ENCODE measurements at regions not wholly inside any gene's neighbourhood (a gene's known extent, or its start where the extent isn't known, plus 50 kb on each side); places are given as distances from the start of the nearest gene placed in this dataset.

GRCh38 chr2:181243319-181243718 is 213.9 kb upstream of the ITGA4 start:
- Histone ChIP-seq H3K4me3 (no peak overlapping the region), H3K9me3 (no peaks in the 10 kb centered on the region), H3K36me3 (no peaks in the 10 kb centered on the region), H3K27me3 (no peaks in the 10 kb centered on the region)
- DNase-seq = no peak

- DNase-seq = no peak
Measured at GRCh38 chr2:181250691-181251090, 206.5 kb upstream of the ITGA4 start.

GRCh38 chr2:181252262-181253148 is 204.7 kb upstream of the ITGA4 start:
- no peaks in the 10 kb centered on the region for H3K27me3 ChIP-seq
- no peak for DNase-seq
- H3K36me3 ChIP-seq = no peaks in the 10 kb centered on the region
- no peak overlapping the region for H3K4me3 ChIP-seq
- H3K9me3 ChIP-seq = no peaks in the 10 kb centered on the region

More at GRCh38 chr2:181250691-181251090, 206.5 kb upstream of the ITGA4 start:
- no peaks in the 10 kb centered on the region for H3K9me3 ChIP-seq
- no peaks in the 10 kb centered on the region for H3K27me3 ChIP-seq
- H3K4me3 ChIP-seq = no peak overlapping the region
- no peaks in the 10 kb centered on the region for H3K36me3 ChIP-seq

DNA sequence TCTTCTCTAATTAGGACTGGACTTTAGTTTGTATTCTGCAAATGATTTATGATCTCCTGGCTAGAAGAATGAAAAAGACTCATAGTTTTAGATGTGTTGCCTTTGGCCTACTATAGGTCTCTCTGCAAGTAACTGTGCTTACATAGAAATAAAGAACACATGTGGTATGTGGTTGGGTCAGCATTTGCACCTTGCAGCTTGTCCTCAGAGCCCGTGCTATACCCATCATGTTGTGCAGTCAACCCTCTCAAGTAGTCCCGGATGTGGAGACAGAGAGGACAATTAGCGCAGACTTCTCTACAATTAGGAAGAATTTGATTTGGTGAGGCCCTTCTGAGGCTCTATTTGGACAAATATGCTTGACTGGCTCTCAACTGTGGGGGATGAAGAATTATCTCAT is 203.7 kb upstream of the ITGA4 start:
- no peak for DNase-seq
- H3K36me3 ChIP-seq = no peaks in the 10 kb centered on the region

GRCh38 chr2:181255651-181256050 is 201.5 kb upstream of the ITGA4 start:
- DNase-seq = no peak
- H3K27me3 ChIP-seq = no peaks in the 10 kb centered on the region
- H3K9me3 ChIP-seq = no peaks in the 10 kb centered on the region
- no peaks in the 10 kb centered on the region for H3K36me3 ChIP-seq
- H3K4me3 ChIP-seq = no peak overlapping the region

More for the DNA sequence above, 203.7 kb upstream of the ITGA4 start:
- no peak overlapping the region for H3K4me3 ChIP-seq
- no peaks in the 10 kb centered on the region for H3K27me3 ChIP-seq
- H3K9me3 ChIP-seq = no peaks in the 10 kb centered on the region

GRCh38 chr2:181258720-181259119 is 198.5 kb upstream of the ITGA4 start:
- no peak for DNase-seq
- Histone ChIP-seq H3K27me3 (no peaks in the 10 kb centered on the region), H3K4me3 (no peak overlapping the region), H3K36me3 (no peaks in the 10 kb centered on the region), H3K9me3 (no peaks in the 10 kb centered on the region)

DNA sequence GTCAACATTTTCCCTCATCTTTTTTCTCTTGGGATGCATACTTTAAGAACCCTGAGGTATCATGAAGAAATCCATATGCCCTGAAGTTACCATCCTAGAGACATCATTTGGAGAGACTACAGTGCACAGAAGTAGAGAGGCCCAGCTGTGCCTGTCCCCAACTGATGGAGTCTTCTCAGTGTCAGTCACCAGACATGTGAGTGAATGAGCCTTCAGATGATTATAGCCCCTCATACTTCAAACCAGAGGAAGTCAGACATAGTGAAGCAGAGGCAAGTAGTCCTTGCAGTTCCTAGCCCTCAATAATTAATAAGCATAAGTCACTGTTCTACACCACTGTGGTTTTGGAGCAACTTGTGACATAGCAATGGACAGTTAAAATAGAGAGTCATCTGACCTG is 194.4 kb upstream of the ITGA4 start:
- DNase-seq = no peak
- H3K4me3 ChIP-seq = no peak overlapping the region
- H3K27me3 ChIP-seq = no peaks in the 10 kb centered on the region
- no peaks in the 10 kb centered on the region for H3K36me3 ChIP-seq
- no peaks in the 10 kb centered on the region for H3K9me3 ChIP-seq

GRCh38 chr2:181264001-181264400 is 193.2 kb upstream of the ITGA4 start:
- Histone ChIP-seq H3K36me3 (no peaks in the 10 kb centered on the region), H3K9me3 (no peaks in the 10 kb centered on the region), H3K4me3 (no peak overlapping the region), H3K27me3 (no peaks in the 10 kb centered on the region)
- DNase-seq = no peak

DNA sequence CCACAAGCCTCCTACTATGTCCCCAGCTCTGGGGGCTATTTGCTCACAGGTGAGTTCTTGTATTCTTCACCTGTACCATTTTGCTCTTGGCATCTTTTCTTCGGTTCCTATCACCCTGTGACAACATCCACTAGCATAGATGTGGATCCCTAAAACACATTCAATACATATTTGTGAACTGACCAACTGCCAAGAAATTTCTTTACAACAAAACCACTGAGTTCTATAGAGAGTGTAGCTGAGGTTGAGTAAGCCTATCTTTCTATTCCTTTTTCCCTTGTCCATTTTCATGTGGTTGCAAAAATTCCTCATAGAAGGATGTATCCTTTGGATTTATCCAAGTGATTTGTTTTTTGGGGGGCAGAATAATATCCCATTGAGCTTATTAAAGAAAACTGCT is 192.7 kb upstream of the ITGA4 start:
- Histone ChIP-seq H3K36me3 (no peaks in the 10 kb centered on the region), H3K9me3 (no peaks in the 10 kb centered on the region), H3K4me3 (no peak overlapping the region), H3K27me3 (no peaks in the 10 kb centered on the region)
- no peak for DNase-seq

DNA sequence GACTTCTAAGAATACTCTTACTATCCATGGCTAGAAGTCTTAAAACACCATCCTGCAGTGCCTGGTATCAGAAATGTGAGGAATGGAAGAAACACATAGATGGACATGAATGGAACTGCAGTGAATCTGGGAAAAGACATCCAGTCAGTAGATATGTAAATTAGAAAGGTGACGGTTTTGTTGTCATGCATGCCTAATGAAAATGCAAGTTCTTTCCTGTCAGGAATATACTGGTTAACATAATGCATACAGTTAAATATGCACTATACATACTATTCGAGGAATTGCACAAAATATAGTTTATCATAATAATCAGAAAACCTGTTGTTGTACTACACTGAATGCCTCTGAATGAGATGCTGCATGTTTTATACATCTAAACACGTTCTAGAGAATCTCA is 190.6 kb upstream of the ITGA4 start:
- Histone ChIP-seq H3K27me3 (no peaks in the 10 kb centered on the region), H3K36me3 (no peaks in the 10 kb centered on the region), H3K9me3 (no peaks in the 10 kb centered on the region), H3K4me3 (no peak overlapping the region)
- DNase-seq = no peak

DNA sequence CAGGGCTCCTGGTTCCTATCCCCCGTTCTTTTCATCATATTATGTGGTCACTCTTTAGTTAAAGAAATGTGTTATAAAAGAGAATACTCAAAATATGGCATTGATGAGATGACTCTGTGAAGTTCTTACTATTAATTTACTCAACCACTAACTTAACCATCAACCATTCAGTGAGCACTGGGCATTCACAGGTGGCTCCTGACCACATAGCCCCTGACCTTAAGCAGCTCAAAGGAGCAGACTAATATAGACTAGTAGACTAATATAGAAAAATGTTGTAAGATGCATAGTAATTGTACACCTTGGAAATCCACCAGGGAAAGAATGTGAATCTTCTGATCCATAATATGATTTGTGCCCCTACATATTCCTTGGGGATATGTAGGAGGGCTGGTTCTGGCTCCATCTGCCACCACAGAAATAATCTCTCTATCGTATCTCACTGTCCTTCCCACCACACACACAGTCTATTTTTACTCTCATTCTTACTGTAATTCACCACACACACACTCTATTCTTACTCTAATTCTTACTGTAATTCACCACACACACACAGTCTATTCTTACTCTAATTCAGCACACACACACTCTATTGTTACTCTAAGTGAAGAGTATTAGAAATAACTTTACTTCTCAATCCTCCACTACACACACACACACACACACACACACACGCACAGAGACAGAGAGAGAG is 188.9 kb upstream of the ITGA4 start:
- no peaks in the 10 kb centered on the region for H3K9me3 ChIP-seq
- DNase-seq = no peak
- no peaks in the 10 kb centered on the region for H3K27me3 ChIP-seq
- H3K4me3 ChIP-seq = no peak overlapping the region
- H3K36me3 ChIP-seq = no peaks in the 10 kb centered on the region

DNA sequence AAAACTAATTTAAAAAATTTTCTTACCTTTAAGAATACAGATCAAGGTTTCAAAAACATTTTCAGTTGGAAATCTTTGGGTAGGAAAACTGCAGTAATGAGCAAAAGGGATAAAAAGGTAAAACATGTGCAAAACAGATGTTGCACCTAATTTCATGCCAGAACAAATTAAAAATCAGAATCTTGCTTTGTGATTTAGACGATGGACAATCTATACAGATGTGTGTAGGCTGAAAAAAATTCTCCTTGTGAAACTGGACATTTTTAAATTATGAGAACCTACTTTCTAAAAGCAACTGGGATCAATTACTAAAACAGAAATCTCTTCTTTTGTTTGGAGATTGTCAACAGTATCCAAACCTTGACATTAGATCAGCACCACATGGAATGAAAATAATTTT is 183.2 kb upstream of the ITGA4 start:
- no peak for DNase-seq
- no peaks in the 10 kb centered on the region for H3K36me3 ChIP-seq
- H3K27me3 ChIP-seq = no peaks in the 10 kb centered on the region
- no peak overlapping the region for H3K4me3 ChIP-seq
- H3K9me3 ChIP-seq = no peaks in the 10 kb centered on the region

DNA sequence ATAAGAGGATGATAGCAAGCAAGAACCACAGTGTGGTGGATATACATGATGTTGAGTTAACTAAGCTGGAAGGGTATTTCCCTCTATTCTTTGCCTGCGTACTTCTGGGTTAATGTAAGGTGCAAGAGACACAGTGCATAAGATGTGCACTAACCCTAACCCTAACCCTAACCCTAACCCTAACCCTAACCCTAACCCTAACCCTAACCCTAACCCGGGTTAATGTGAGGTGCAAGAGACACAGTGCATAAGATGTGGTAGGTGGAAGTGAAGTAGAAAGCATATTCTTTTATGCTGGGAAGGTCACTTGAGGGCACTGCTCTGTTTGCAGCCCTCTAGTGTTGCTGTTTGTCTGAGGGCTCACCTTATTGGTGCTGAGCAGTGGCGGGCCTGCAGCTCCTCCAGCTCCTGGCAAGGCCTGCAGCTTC is 181.5 kb upstream of the ITGA4 start:
- no peak overlapping the region for H3K4me3 ChIP-seq
- H3K27me3 ChIP-seq = no peaks in the 10 kb centered on the region
- no peaks in the 10 kb centered on the region for H3K9me3 ChIP-seq
- H3K36me3 ChIP-seq = no peaks in the 10 kb centered on the region
- DNase-seq = no peak

DNA sequence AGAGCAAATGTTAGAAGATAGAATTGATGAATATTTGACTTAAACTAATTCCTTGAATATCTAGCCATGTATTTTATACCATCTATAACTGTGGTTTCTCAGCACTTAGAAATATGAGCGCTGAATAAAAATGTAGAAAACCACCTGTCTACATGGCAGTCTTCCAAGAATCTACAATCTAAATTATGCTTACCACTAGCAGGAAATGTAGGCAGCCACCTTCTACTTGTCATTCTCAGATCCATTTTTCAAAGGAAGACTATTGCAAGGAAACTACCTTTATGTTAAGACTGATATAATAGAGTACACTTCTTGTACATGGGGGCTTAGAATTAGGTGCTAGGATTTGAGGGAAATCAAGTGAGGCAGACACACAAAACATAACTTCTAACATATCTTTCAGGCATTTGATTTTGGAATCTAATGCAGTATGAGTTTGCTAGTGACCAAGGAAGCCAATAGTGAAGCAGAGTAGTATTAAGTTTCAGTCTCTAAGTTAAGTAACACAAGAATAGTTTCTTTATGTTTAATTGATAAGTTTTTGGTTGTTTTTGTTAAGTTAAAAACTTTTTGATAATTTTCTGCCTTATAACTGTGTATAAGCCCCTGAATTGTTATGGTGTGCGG is 175.9 kb upstream of the ITGA4 start:
- DNase-seq = no peak
- Histone ChIP-seq H3K4me3 (no peak overlapping the region), H3K27me3 (no peaks in the 10 kb centered on the region), H3K9me3 (no peaks in the 10 kb centered on the region), H3K36me3 (no peaks in the 10 kb centered on the region)

DNA sequence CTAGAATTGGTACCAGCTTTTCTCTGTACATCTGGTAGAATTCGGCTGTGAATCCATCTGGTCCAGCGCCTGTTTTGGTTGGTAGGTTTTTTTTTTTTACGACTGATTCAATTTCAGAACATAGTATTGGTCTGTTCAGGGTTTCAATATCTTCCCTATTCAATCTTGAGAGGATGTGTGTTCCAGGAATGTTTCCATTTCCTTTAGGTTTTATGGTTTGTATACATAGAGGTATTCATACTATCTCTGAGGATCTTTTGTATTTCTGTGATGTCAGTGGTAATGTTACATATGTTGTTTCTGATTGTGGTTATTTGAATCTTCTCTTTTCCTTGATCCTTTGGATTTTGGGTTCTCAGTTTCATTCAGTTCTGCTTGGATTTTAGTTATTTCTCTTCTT is 172.1 kb upstream of the ITGA4 start:
- no peak overlapping the region for H3K4me3 ChIP-seq
- no peaks in the 10 kb centered on the region for H3K36me3 ChIP-seq
- H3K9me3 ChIP-seq = no peaks in the 10 kb centered on the region
- no peaks in the 10 kb centered on the region for H3K27me3 ChIP-seq
- DNase-seq = no peak

GRCh38 chr2:181289698-181290097 is 167.5 kb upstream of the ITGA4 start:
- H3K4me3 ChIP-seq = no peak overlapping the region
- no peak for DNase-seq
- H3K27me3 ChIP-seq = no peaks in the 10 kb centered on the region
- no peaks in the 10 kb centered on the region for H3K9me3 ChIP-seq
- H3K36me3 ChIP-seq = no peaks in the 10 kb centered on the region

- no peaks in the 10 kb centered on the region for H3K9me3 ChIP-seq
- H3K27me3 ChIP-seq = no peaks in the 10 kb centered on the region
- H3K36me3 ChIP-seq = no peaks in the 10 kb centered on the region
- no peak for DNase-seq
- no peak overlapping the region for H3K4me3 ChIP-seq
Measured at GRCh38 chr2:181290182-181290581, 167.0 kb upstream of the ITGA4 start.
